Prostate gland (tissue), 2 donors: ENCODE measurements at regions not wholly inside any gene's neighbourhood (a gene's known extent, or its start where the extent isn't known, plus 50 kb on each side); places are given as distances from the start of the nearest gene placed in this dataset.

Experiments
- CTCF ChIP-seq, 4 experiments: fragments of 200-600 bp in 2 of 4; fragments of 450-650 bp in 2 of 4; sonication (generic) in 2 of 4; IDR thresholded peaks; 1 replicate in 3 of 4; 2 replicates in 1 of 4; pipeline ENCODE4 v1.5.1; 2016 to 2019; ENCODE audit warnings: antibody characterized with exemption in 4 of 4, mild to moderate bottlenecking in 2 of 4, moderate library complexity in 2 of 4
- POLR2A ChIP-seq: fragments of 450-650 bp; IDR thresholded peaks from one replicate; pipeline ENCODE4 v1.6.1; 2016; ENCODE audit warnings: antibody characterized with exemption, mild to moderate bottlenecking
- POLR2AphosphoS5 ChIP-seq: sonication (generic); formaldehyde crosslinking; IDR thresholded peaks from one replicate; pipeline ENCODE4 v1.6.1; 2017; ENCODE audit warnings: antibody characterized with exemption

GRCh38 chr2:147519178-147519577 is 325.7 kb upstream of the ACVR2A start:
- TF ChIP-seq CTCF (IDR thresholded peaks at IDR 0.05) (no peak), POLR2AphosphoS5 (no peak), POLR2A (no peak)
